ENCODE measurements at regions not wholly inside any gene's neighbourhood (a gene's known extent, or its start where the extent isn't known, plus 50 kb on each side); places are given as distances from the start of the nearest gene placed in this dataset.

DNA sequence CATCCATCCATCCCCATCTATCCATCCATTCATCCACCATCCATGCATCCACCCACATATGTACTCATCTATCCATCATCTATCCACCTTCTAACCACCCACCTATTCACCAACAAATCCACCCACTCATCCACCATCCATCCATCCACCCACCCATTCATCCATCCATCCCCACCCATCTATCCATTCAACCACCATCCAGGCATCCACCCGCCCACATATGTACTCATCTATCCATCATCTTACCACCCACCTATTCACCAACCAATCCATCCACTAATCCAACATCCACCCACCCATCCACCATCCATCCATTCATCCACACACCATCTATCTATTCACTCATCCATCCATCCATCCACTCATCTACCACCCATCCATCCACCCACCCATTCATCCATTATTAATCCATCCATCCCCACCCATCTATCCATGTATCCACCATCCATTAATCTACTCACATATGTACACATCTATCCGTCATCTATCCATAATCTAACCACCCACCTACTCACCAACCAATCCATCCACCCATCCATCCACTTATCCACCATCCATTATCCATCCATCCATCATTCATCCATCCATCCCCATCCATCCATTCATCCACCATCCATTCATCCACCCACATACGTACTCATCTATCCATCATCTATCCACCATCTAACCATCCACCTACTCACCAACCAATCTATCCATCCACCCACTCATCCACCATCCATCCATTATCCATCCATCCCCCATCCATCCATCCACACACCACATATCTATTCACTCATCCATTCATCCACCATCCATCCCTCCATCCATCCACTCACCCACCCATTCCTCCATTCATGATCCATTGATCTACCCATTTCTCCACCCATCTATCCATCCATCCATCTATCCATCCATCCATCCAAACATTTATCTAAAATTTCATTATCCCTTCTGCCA lies 940.0 kb downstream of the BRD1 start:
- TF ChIP-seq POLR2A (IDR thresholded peaks at IDR 0.05), result no peak
- TF ChIP-seq, protein P1, sequence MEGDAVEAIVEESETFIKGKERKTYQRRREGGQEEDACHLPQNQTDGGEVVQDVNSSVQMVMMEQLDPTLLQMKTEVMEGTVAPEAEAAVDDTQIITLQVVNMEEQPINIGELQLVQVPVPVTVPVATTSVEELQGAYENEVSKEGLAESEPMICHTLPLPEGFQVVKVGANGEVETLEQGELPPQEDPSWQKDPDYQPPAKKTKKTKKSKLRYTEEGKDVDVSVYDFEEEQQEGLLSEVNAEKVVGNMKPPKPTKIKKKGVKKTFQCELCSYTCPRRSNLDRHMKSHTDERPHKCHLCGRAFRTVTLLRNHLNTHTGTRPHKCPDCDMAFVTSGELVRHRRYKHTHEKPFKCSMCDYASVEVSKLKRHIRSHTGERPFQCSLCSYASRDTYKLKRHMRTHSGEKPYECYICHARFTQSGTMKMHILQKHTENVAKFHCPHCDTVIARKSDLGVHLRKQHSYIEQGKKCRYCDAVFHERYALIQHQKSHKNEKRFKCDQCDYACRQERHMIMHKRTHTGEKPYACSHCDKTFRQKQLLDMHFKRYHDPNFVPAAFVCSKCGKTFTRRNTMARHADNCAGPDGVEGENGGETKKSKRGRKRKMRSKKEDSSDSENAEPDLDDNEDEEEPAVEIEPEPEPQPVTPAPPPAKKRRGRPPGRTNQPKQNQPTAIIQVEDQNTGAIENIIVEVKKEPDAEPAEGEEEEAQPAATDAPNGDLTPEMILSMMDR (IDR thresholded peaks at IDR 0.05), result no peak

Measured in adrenal gland (tissue), 5 donors.